Uterus (tissue), 2 donors: ENCODE measurements at regions not wholly inside any gene's neighbourhood (a gene's known extent, or its start where the extent isn't known, plus 50 kb on each side); places are given as distances from the start of the nearest gene placed in this dataset.

Experiments used
- CTCF ChIP-seq, 4 experiments: fragments of 200-600 bp in 2 of 4; fragments of 450-650 bp in 2 of 4; sonication (generic) in 2 of 4; IDR thresholded peaks; one replicate each; pipeline ENCODE4 v1.5.1; 2016 to 2019; ENCODE audit warnings: antibody characterized with exemption in 4 of 4, mild to moderate bottlenecking in 2 of 4, moderate library complexity in 1 of 4
- POLR2A ChIP-seq, 2 donors: fragments of 450-650 bp; IDR thresholded peaks; one replicate each; pipeline ENCODE4 v1.6.1; 2016; ENCODE audit warnings: antibody characterized with exemption in 2 of 2, mild to moderate bottlenecking in 1 of 2, moderate library complexity in 1 of 2

- no peak for TF ChIP-seq CTCF (IDR thresholded peaks at IDR 0.05)
- no peak for TF ChIP-seq POLR2A (IDR thresholded peaks at IDR 0.05)
These were observed 368.5 kb upstream of the SPTLC3 start for GRCh38 chr20:12640251-12640650.
